ENCODE measurements at regions not wholly inside any gene's neighbourhood (a gene's known extent, or its start where the extent isn't known, plus 50 kb on each side); places are given as distances from the start of the nearest gene placed in this dataset.

- FAIRE-seq = no peak
- H3K4me3 ChIP-seq = no peak overlapping the region
- H3K27ac ChIP-seq = no peak overlapping the region
- no peaks in the 10 kb centered on the region for H3K9me3 ChIP-seq
- H3K4me1 ChIP-seq = no peaks in the 10 kb centered on the region
- TF ChIP-seq MAZ (IDR thresholded peaks at IDR 0.05; ENCODE audit: borderline replicate concordance, low read depth, low read length) (no peak), KDM5A (IDR thresholded peaks at IDR 0.05) (no peak), RNF2 (IDR thresholded peaks at IDR 0.05; ENCODE audit: borderline replicate concordance, low read depth) (no peak), HES2 (IDR thresholded peaks at IDR 0.05) (no peak), ZFP36 (IDR thresholded peaks at IDR 0.05; ENCODE audit: borderline replicate concordance, partially characterized antibody) (no peak), FOSL2 (IDR thresholded peaks at IDR 0.05) (no peak), FOSL2 (CRISPR knock-in tag; IDR thresholded peaks at IDR 0.05) (no peak), HOXB5 (CRISPR knock-in tag; IDR thresholded peaks at IDR 0.05) (no peak), FOSB (CRISPR knock-in tag; IDR thresholded peaks at IDR 0.05) (no peak), JUNB (IDR thresholded peaks at IDR 0.05) (no peak), NFE2L2 (conservative IDR thresholded peaks at IDR 0.05; ENCODE audit: low read length) (no peak), BCL3 (IDR thresholded peaks at IDR 0.05) (no peak), ZC3H11A (IDR thresholded peaks at IDR 0.05) (no peak), RFX5 (IDR thresholded peaks at IDR 0.05) (no peak), MAX (IDR thresholded peaks at IDR 0.05) (no peak), E2F6 (IDR thresholded peaks at IDR 0.05; ENCODE audit: borderline replicate concordance, low read depth) (no peak), JUN (IDR thresholded peaks at IDR 0.05) (no peak), BHLHE40 (IDR thresholded peaks at IDR 0.05; ENCODE audit: low read depth, low read length) (no peak), MAFK (IDR thresholded peaks at IDR 0.05; ENCODE audit: partially characterized antibody) (no peak)
- 37% methylated on average over 2 of the region's 2 CpGs for WGBS (ENCODE audit: missing lambda C conversion rate)
- no peak for DNase-seq (ENCODE audit: low read depth in 1 of 2, low spot score in 1 of 2)
- CTCF ChIA-PET = no interaction called here
- H3K4me2 ChIP-seq = no peak overlapping the region
- POLR2A ChIA-PET = no interaction called here
- no peak for ATAC-seq
Observed at GRCh38 chr2:193496786-193497185, 1302.1 kb upstream of the TMEFF2 start.

- ATAC-seq = no peak
- ChIA-PET POLR2A (no interaction called here), CTCF (no interaction called here)
Observed at GRCh38 chr2:193482557-193482956, 1287.8 kb upstream of the TMEFF2 start.

GRCh38 chr2:193480187-193480586, 1285.5 kb upstream of the TMEFF2 start:
- CTCF ChIA-PET = no interaction called here
- Histone ChIP-seq H3K27ac (no peak overlapping the region), H3K4me3 (no peak overlapping the region), H3K9me3 (no peaks in the 10 kb centered on the region), H3K4me2 (no peak overlapping the region), H3K4me1 (no peaks in the 10 kb centered on the region)
- DNase-seq (ENCODE audit: low read depth in 1 of 2, low spot score in 1 of 2) = no peak
- TF ChIP-seq ATOH8 (CRISPR knock-in tag; IDR thresholded peaks at IDR 0.05; ENCODE audit: low read depth) = no peak
- TF ChIP-seq RFX5 (IDR thresholded peaks at IDR 0.05) = no peak
- TF ChIP-seq CBX8 (IDR thresholded peaks at IDR 0.05) = no peak
- no peak for TF ChIP-seq BCL3 (IDR thresholded peaks at IDR 0.05)
- TF ChIP-seq HOXB5 (CRISPR knock-in tag; IDR thresholded peaks at IDR 0.05) = no peak
- TF ChIP-seq CHD2 (IDR thresholded peaks at IDR 0.05; ENCODE audit: low read length, partially characterized antibody) = no peak
- POLR2A ChIA-PET = no interaction called here
- no peak for FAIRE-seq
- no peak for ATAC-seq
- WGBS (ENCODE audit: missing lambda C conversion rate) = 29% methylated on average over 1 of the region's 1 CpG

More at GRCh38 chr2:193482557-193482956, 1287.8 kb upstream of the TMEFF2 start:
- FAIRE-seq (no peak), DNase-seq (ENCODE audit: low read depth in 1 of 2, low spot score in 1 of 2) (no peak)
- no peak overlapping the region for H3K4me2 ChIP-seq
- H3K9me3 ChIP-seq = no peaks in the 10 kb centered on the region
- no peak for TF ChIP-seq HEYL (CRISPR knock-in tag; IDR thresholded peaks at IDR 0.05)
- no peak for TF ChIP-seq RARB (CRISPR knock-in tag; IDR thresholded peaks at IDR 0.05)
- no peak for TF ChIP-seq ZNF302 (CRISPR knock-in tag; IDR thresholded peaks at IDR 0.05)
- TF ChIP-seq HES2 (IDR thresholded peaks at IDR 0.05) = no peak
- TF ChIP-seq MAFK (IDR thresholded peaks at IDR 0.05; ENCODE audit: partially characterized antibody) = no peak
- no peak for TF ChIP-seq EHMT2 (IDR thresholded peaks at IDR 0.05; ENCODE audit: low read depth)
- no peak for TF ChIP-seq PHF8 (IDR thresholded peaks at IDR 0.05; ENCODE audit: borderline replicate concordance, low read depth)
- H3K27ac ChIP-seq = no peak overlapping the region
- 83% methylated on average over 3 of the region's 3 CpGs for WGBS (ENCODE audit: missing lambda C conversion rate)
- no peak overlapping the region for H3K4me3 ChIP-seq
- H3K4me1 ChIP-seq = no peaks in the 10 kb centered on the region
